ENCODE measurements at regions not wholly inside any gene's neighbourhood (a gene's known extent, or its start where the extent isn't known, plus 50 kb on each side); places are given as distances from the start of the nearest gene placed in this dataset.
"Not testable (repeated sequence)": the region's sequence is repeated elsewhere in the genome, so short reads cannot be mapped to it uniquely, and the experiment has no call there.

- no peaks in the 10 kb centered on the region for H3K4me1 Mint-ChIP-seq
- H3K27me3 Mint-ChIP-seq = no peaks in the 10 kb centered on the region
- no peak for ATAC-seq (replicated peaks)
- H3K9me3 Mint-ChIP-seq = peaks cover 11% of the 10 kb centered on the region
- no peaks in the 10 kb centered on the region for H3K36me3 Mint-ChIP-seq (ENCODE audit: low read depth)
- no peak overlapping the region for H3K4me3 Mint-ChIP-seq
- H3K27ac Mint-ChIP-seq = no peak overlapping the region
These were observed 367.9 kb upstream of the GRAMD2B start for GRCh38 chr5:126055348-126055729.

GRCh38 chr5:126056352-126056751 lies 366.9 kb upstream of the GRAMD2B start:
- H3K4me3 Mint-ChIP-seq = no peak overlapping the region
- H3K27me3 Mint-ChIP-seq = no peaks in the 10 kb centered on the region
- H3K9me3 Mint-ChIP-seq = peaks cover 11% of the 10 kb centered on the region
- H3K27ac Mint-ChIP-seq = no peak overlapping the region
- no peaks in the 10 kb centered on the region for H3K4me1 Mint-ChIP-seq
- H3K36me3 Mint-ChIP-seq (ENCODE audit: low read depth) = no peaks in the 10 kb centered on the region
- no peak for ATAC-seq (replicated peaks)

GRCh38 chr5:126056851-126057622 lies 366.2 kb upstream of the GRAMD2B start:
- no peak for ATAC-seq (replicated peaks)
- Mint-ChIP-seq H3K4me3 (no peak overlapping the region), H3K9me3 (peaks cover 11% of the 10 kb centered on the region), H3K4me1 (no peaks in the 10 kb centered on the region), H3K27ac (no peak overlapping the region), H3K27me3 (no peaks in the 10 kb centered on the region), H3K36me3 (ENCODE audit: low read depth) (no peaks in the 10 kb centered on the region)

- ATAC-seq (replicated peaks); H3K27ac Mint-ChIP-seq; H3K27me3 Mint-ChIP-seq; H3K4me1 Mint-ChIP-seq; H3K4me3 Mint-ChIP-seq; H3K36me3 Mint-ChIP-seq (ENCODE audit: low read depth): not testable (repeated sequence)
- peaks cover 11% of the 10 kb centered on the region for H3K9me3 Mint-ChIP-seq
These were observed 364.8 kb upstream of the GRAMD2B start for GRCh38 chr5:126058392-126058791.

DNA sequence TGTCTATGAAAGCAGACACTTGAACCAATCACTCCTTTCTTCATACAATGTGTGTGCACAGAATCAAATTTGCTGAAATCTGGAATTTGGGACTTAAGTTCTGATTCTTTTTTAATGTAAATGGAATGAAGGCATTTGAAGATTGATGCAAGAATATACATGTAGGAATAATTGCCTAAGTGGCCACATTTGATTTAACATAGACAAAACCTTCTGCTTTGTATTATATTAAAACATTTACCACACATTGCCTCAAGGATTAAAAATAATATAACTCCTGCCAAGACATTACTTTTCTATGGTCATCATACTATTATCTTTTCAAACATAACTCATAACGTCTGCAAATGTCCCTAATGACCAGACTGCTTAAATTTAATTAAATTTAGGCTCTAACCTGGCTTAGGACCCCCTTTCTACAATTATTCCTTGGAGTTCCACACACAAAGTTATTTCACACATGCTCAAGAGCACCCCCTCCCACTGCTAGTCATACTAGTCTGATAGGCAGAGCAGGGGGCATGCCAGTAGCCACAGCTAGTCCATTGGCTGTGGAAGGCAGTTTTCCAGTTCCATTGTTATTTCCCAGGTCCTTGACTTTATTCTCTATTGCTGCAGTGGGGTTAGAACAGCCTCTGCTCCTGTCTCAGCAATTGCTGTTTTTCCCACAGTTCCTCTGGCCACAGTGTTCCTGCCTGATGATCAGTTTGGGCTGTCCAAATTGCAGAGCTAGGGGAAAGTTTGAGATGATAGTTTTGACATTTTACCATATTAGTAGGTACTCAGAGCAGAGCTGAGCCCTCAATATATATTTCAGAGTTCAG lies 360.6 kb upstream of the GRAMD2B start:
- Mint-ChIP-seq H3K27me3 (no peaks in the 10 kb centered on the region), H3K27ac (no peak overlapping the region), H3K9me3 (peaks cover 10% of the 10 kb centered on the region), H3K4me1 (no peaks in the 10 kb centered on the region), H3K36me3 (ENCODE audit: low read depth) (no peaks in the 10 kb centered on the region), H3K4me3 (no peak overlapping the region)
- ATAC-seq (replicated peaks) = no peak

DNA sequence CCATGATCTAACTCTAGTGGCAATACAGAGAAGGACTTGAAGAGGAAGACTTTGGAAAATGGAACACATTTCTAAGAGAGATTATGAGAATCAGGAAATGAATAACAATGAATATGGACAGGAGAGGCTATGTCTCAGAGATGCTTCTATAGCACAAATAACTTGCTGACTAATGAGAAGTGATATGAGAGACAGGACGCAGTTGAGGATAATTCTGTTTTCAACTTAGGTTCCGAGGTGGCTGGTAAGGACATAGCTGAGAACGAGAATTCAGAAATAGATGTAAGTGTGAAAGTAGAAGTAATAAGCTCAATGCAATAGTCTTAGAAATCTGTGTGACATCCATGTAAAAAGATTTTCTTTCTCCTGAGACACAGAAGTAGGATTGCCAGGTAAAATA lies 358.1 kb upstream of the GRAMD2B start:
- peaks cover 4% of the 10 kb centered on the region for H3K9me3 Mint-ChIP-seq

DNA sequence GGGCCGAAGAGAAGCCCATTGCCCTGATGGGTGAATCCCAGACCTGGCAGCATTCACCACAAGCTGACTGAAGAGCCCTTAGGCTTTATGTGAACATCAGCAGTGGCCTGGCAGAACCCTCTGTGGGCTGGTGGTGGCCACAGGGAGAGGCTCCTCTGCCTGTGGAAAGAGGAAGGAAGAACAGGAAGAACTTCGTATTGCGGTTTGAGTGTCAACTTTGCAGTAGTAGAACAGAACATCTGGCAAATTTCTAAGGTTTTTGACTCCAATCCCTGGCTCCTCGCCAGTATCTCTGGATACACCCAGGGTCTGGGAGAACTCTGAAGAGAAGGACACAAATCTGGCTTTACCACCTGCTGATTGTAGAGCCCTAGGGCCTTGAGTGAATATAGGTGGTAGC lies 356.4 kb upstream of the GRAMD2B start:
- H3K4me1 Mint-ChIP-seq = no peaks in the 10 kb centered on the region
- H3K27me3 Mint-ChIP-seq = no peaks in the 10 kb centered on the region
- no peaks in the 10 kb centered on the region for H3K36me3 Mint-ChIP-seq (ENCODE audit: low read depth)
- no peak overlapping the region for H3K4me3 Mint-ChIP-seq
- peaks cover 7% of the 10 kb centered on the region for H3K9me3 Mint-ChIP-seq
- ATAC-seq (replicated peaks) = no peak
- no peak overlapping the region for H3K27ac Mint-ChIP-seq

More for the DNA sequence above, 358.1 kb upstream of the GRAMD2B start:
- Mint-ChIP-seq H3K4me1 (no peaks in the 10 kb centered on the region), H3K36me3 (ENCODE audit: low read depth) (no peaks in the 10 kb centered on the region), H3K27ac (no peak overlapping the region), H3K27me3 (no peaks in the 10 kb centered on the region), H3K4me3 (no peak overlapping the region)
- ATAC-seq (replicated peaks) = no peak

- Mint-ChIP-seq H3K27ac (no peak overlapping the region), H3K9me3 (peaks cover 9% of the 10 kb centered on the region), H3K27me3 (no peaks in the 10 kb centered on the region), H3K4me3 (no peak overlapping the region), H3K36me3 (ENCODE audit: low read depth) (no peaks in the 10 kb centered on the region), H3K4me1 (no peaks in the 10 kb centered on the region)
- no peak for ATAC-seq (replicated peaks)
These were observed 355.8 kb upstream of the GRAMD2B start for GRCh38 chr5:126067404-126067803.

GRCh38 chr5:126069329-126069728 lies 353.9 kb upstream of the GRAMD2B start:
- Mint-ChIP-seq H3K4me1 (no peaks in the 10 kb centered on the region), H3K9me3 (peaks cover 16% of the 10 kb centered on the region), H3K27ac (no peak overlapping the region), H3K36me3 (ENCODE audit: low read depth) (no peaks in the 10 kb centered on the region), H3K4me3 (no peak overlapping the region), H3K27me3 (no peaks in the 10 kb centered on the region)
- ATAC-seq (replicated peaks) = no peak

DNA sequence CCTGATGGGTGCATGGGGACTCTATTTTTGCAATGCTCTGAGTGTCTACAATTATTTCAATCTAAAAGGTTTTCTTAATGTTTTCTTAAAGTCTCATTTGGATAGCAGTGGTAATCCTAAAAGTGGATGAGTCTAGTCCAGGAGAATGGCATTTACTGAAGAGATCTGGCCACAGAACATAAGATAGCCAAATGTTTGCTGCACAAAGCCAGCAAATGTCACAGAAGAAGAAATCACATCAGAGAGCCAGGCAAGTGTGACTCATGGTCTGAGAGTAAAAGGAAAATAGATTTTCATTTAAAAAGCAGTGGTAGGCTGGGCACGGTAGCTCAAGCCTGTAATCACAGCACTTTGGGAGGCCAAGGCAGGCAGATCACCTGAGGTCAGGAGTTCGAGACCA lies 352.7 kb upstream of the GRAMD2B start:
- Mint-ChIP-seq H3K36me3 (ENCODE audit: low read depth) (no peaks in the 10 kb centered on the region), H3K4me3 (no peak overlapping the region), H3K9me3 (peaks cover 12% of the 10 kb centered on the region), H3K27ac (no peak overlapping the region), H3K4me1 (no peaks in the 10 kb centered on the region), H3K27me3 (no peaks in the 10 kb centered on the region)
- ATAC-seq (replicated peaks) = no peak

- Mint-ChIP-seq H3K4me3 (no peak overlapping the region), H3K27me3 (no peaks in the 10 kb centered on the region), H3K4me1 (no peaks in the 10 kb centered on the region), H3K27ac (no peak overlapping the region), H3K36me3 (ENCODE audit: low read depth) (no peaks in the 10 kb centered on the region), H3K9me3 (peaks cover 12% of the 10 kb centered on the region)
- no peak for ATAC-seq (replicated peaks)
These were observed 348.7 kb upstream of the GRAMD2B start for GRCh38 chr5:126074538-126074937.

DNA sequence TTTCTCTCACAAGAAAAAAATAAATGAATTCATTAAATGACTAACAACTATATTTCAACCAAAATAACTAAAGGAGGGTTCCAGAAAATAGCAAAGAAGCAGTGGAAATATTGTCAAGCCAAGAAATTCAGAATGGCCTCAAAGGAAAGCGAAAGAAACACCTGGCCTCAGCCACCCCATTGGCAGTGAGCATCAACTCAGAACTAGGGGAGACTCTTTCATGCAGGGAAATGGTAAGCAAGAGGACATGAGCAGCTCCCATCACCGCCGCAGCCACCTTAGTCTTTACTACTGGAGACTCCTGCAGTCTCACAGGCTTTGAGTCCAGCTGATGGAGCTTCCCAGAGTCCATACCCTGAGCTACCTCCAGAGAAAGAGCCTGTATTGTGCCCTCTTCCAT lies 343.9 kb upstream of the GRAMD2B start:
- peaks cover 24% of the 10 kb centered on the region for H3K9me3 Mint-ChIP-seq
- no peak overlapping the region for H3K4me3 Mint-ChIP-seq
- no peak for ATAC-seq (replicated peaks)
- H3K36me3 Mint-ChIP-seq (ENCODE audit: low read depth) = no peaks in the 10 kb centered on the region
- no peaks in the 10 kb centered on the region for H3K27me3 Mint-ChIP-seq
- H3K27ac Mint-ChIP-seq = no peak overlapping the region
- H3K4me1 Mint-ChIP-seq = no peaks in the 10 kb centered on the region

DNA sequence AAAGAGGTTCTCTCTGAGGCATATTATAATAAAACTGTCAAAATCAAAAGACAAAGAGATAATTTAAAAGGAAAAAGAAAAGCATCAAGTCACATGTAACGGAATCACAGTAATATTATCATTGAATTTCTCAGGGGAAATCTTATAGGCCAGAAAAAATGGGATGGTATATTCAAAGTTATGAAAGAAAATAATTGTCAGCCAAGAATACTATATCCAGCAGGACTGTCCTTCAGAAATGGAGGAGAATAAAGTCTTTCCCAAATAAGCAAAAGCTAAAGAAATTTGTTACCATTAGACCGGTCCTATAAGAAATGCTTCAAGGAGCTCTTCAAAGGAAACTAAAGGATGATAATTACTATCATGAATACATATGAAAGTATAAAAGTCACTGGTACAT lies 342.0 kb upstream of the GRAMD2B start:
- no peak overlapping the region for H3K4me3 Mint-ChIP-seq
- peaks cover 24% of the 10 kb centered on the region for H3K9me3 Mint-ChIP-seq
- no peaks in the 10 kb centered on the region for H3K4me1 Mint-ChIP-seq
- H3K27me3 Mint-ChIP-seq = no peaks in the 10 kb centered on the region
- no peak overlapping the region for H3K27ac Mint-ChIP-seq
- H3K36me3 Mint-ChIP-seq (ENCODE audit: low read depth) = no peaks in the 10 kb centered on the region
- ATAC-seq (replicated peaks) = no peak

DNA sequence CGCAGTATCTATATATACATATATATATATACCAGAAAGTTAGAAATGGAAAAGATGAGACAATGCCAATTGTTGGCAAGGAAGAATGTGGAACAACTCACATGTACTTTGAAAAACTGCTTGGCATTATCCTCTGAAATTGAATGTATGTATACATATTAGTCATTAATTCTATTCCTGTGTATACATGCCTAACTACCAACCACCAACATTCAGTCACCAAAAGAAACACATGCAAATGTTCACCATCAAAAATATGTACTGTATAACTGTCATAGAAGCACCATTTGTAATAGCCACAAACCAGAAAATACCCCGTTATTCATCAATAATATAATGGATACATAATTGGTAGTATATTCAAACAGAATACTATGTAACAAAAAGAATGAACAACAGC lies 330.2 kb upstream of the GRAMD2B start:
- no peak for ATAC-seq (replicated peaks)
- H3K27ac Mint-ChIP-seq = no peak overlapping the region
- H3K27me3 Mint-ChIP-seq = no peaks in the 10 kb centered on the region
- H3K4me3 Mint-ChIP-seq = no peak overlapping the region
- H3K9me3 Mint-ChIP-seq = peaks cover 15% of the 10 kb centered on the region
- H3K36me3 Mint-ChIP-seq (ENCODE audit: low read depth) = no peaks in the 10 kb centered on the region
- no peaks in the 10 kb centered on the region for H3K4me1 Mint-ChIP-seq

DNA sequence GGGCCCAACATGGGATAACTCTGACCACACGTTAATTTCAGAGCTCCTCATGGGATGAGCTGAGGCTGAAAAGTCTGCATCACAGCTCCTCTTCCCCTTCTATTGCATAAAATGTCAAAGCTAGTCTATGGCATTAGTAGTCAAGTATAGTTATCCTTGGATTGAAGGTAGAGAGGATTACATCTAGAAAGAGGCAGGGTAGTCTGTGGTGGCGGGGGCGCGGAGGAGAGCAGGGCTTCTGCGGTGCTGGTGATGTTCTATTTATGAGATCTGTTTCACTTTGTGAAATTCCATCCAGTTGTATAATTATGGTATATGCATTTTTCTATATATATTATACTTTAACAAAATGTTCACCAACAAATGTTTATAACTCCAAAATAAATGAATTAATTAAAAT lies 329.5 kb upstream of the GRAMD2B start:
- Mint-ChIP-seq H3K4me3 (no peak overlapping the region), H3K36me3 (ENCODE audit: low read depth) (no peaks in the 10 kb centered on the region), H3K4me1 (no peaks in the 10 kb centered on the region), H3K9me3 (peaks cover 11% of the 10 kb centered on the region), H3K27ac (no peak overlapping the region), H3K27me3 (no peaks in the 10 kb centered on the region)
- ATAC-seq (replicated peaks) = no peak

Data from activated T-helper 17 cell treated with anti-CD3 and anti-CD28 coated beads, Interleukin-2, amount 50 U/mL, for 72 hours (primary cell).